Fibroblast of lung (primary cell): ENCODE measurements at regions not wholly inside any gene's neighbourhood (a gene's known extent, or its start where the extent isn't known, plus 50 kb on each side); places are given as distances from the start of the nearest gene placed in this dataset.

Experiments used
- DNase-seq, 2 donors: peaks; one replicate each; pipeline versions ENCODE4 v3.0.0 to v3.0.0-alpha.2; 2010; ENCODE audit warnings: low read depth in 2 of 2
- H2AFZ ChIP-seq: 2 replicates; pipeline ENCODE4 v1.5.1; 2012; ENCODE audit warnings: low read length, control low read depth, inconsistent platforms
- H3K27ac ChIP-seq: 2 replicates; pipeline ENCODE4 v1.5.1; 2011; ENCODE audit warnings: low read length, control low read depth; ENCODE audit not compliant: insufficient read depth
- H3K27me3 ChIP-seq: 2 replicates; pipeline ENCODE4 v1.5.1; 2011; ENCODE audit warnings: mild to moderate bottlenecking, low read length; ENCODE audit not compliant: control insufficient read depth, insufficient read depth
- H3K36me3 ChIP-seq: 2 replicates; pipeline ENCODE4 v1.5.1; 2011; ENCODE audit warnings: low read length; ENCODE audit not compliant: control insufficient read depth, insufficient read depth
- H3K4me1 ChIP-seq: 2 replicates; pipeline ENCODE4 v1.5.1; 2011; ENCODE audit warnings: low read length; ENCODE audit not compliant: control insufficient read depth, insufficient read depth; ENCODE audit errors: extremely low read depth
- H3K4me2 ChIP-seq: 2 replicates; pipeline ENCODE4 v1.5.1; 2011; ENCODE audit warnings: low read length, control low read depth; ENCODE audit not compliant: insufficient read depth; ENCODE audit errors: extremely low read depth
- H3K4me3 ChIP-seq, 4 experiments: fragments of 200-600 bp in 1 of 4; sonication (generic) in 1 of 4; replicated peaks in 1 of 4; 2 replicates each; pipeline ENCODE4 v1.5.1; 2011 to 2016; ENCODE audit warnings: low read length in 4 of 4, low read depth in 3 of 4, mild to moderate bottlenecking in 3 of 4, control low read depth in 2 of 4, inconsistent platforms in 1 of 4, mixed read lengths in 1 of 4; ENCODE audit not compliant: insufficient read depth in 1 of 4; ENCODE audit errors: control extremely low read depth in 1 of 4
- H3K79me2 ChIP-seq: 2 replicates; pipeline ENCODE4 v1.5.1; 2012; ENCODE audit warnings: mild to moderate bottlenecking, low read length, inconsistent platforms; ENCODE audit not compliant: control insufficient read depth, insufficient read depth
- H3K9ac ChIP-seq: 2 replicates; pipeline ENCODE4 v1.5.1; 2011; ENCODE audit warnings: mild to moderate bottlenecking, low read length, control low read depth; ENCODE audit not compliant: insufficient read depth
- H3K9me3 ChIP-seq: 2 replicates; pipeline ENCODE4 v1.5.1; 2012; ENCODE audit warnings: low read depth, low read length; ENCODE audit not compliant: control insufficient read depth, insufficient read depth
- H4K20me1 ChIP-seq: 2 replicates; pipeline ENCODE4 v1.5.1; 2011; ENCODE audit warnings: low read length; ENCODE audit not compliant: control insufficient read depth, insufficient read depth; ENCODE audit errors: extremely low read depth
- EZH2 ChIP-seq: IDR thresholded peaks from 2 replicates; pipeline ENCODE4 v1.5.1; 2012; ENCODE audit warnings: low read length, control low read depth, mild to moderate bottlenecking; ENCODE audit errors: missing control alignments
- TF ChIP-seq, protein P1 (sequence below), 2 donors: IDR thresholded peaks in 1 of 2; conservative IDR thresholded peaks in 1 of 2; 1 replicate in 1 of 2; 2 replicates in 1 of 2; pipeline ENCODE4 v1.5.1; 2011 to 2012; ENCODE audit warnings: low read length in 2 of 2, control low read depth in 1 of 2, inconsistent platforms in 1 of 2, low read depth in 1 of 2, mild to moderate bottlenecking in 1 of 2

DNA sequence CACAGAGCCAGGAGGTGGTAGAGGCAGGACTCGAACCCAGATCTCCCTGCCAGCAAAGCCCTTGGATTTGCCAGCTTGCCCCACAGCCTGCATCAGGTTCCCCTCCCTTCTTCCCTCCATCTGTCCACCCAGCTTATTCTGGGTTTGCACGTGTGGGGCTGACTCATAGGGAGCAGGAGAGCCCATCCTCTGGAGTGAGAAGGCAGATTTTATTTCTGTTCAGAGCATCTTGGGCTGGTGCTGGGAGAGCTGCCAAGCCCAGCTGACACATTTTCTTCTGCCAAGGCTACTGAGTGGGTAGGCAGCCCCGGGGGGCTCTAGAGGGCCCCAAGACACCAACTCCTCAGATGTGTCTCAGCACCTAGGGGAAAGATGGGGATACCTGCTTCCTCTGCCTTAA lies 106.3 kb upstream of the CRHR1 start:
- no peaks in the 10 kb centered on the region for H3K4me1 ChIP-seq
- no peaks in the 10 kb centered on the region for H3K27me3 ChIP-seq
- H4K20me1 ChIP-seq = peaks cover 1% of the 10 kb centered on the region
- no peak overlapping the region for H3K4me2 ChIP-seq
- peak in 1 of 2 donors; percentile 4 for DNase-seq
- TF ChIP-seq, protein P1, sequence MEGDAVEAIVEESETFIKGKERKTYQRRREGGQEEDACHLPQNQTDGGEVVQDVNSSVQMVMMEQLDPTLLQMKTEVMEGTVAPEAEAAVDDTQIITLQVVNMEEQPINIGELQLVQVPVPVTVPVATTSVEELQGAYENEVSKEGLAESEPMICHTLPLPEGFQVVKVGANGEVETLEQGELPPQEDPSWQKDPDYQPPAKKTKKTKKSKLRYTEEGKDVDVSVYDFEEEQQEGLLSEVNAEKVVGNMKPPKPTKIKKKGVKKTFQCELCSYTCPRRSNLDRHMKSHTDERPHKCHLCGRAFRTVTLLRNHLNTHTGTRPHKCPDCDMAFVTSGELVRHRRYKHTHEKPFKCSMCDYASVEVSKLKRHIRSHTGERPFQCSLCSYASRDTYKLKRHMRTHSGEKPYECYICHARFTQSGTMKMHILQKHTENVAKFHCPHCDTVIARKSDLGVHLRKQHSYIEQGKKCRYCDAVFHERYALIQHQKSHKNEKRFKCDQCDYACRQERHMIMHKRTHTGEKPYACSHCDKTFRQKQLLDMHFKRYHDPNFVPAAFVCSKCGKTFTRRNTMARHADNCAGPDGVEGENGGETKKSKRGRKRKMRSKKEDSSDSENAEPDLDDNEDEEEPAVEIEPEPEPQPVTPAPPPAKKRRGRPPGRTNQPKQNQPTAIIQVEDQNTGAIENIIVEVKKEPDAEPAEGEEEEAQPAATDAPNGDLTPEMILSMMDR (conservative IDR thresholded peaks at IDR 0.05 in 1 of 2, IDR thresholded peaks at IDR 0.05 in 1 of 2; ENCODE audit: low read depth in 1 of 2, low read length in 2 of 2) = no peak
- TF ChIP-seq EZH2 = no peak
- no peaks in the 10 kb centered on the region for H3K9me3 ChIP-seq
- H3K27ac ChIP-seq = no peak overlapping the region
- no peak overlapping the region for H3K9ac ChIP-seq
- H3K36me3 ChIP-seq = no peaks in the 10 kb centered on the region
- no peak overlapping the region for H3K4me3 ChIP-seq
- H3K79me2 ChIP-seq = no peaks in the 10 kb centered on the region
- no peak overlapping the region for H2AFZ ChIP-seq

DNA sequence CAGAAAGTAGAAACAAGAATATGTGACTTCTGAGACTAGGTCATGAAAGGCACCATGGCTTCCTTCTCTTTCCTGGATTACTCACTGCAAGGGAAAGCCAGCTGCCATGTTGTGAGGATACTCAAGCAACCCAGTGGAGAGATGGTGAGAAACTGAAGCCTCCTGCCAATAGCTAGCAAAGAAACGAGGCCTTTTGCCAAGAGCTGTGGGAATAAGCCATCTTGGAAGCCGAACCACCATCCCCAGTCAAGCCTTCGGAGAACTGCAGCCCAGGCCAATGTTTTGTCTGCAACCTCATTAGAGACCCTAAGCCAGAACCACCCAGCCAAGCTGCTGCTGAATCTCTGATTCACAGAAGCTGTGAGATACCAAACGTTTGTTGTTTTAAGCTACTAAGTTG lies 104.7 kb upstream of the CRHR1 start:
- TF ChIP-seq EZH2 = no peak
- TF ChIP-seq, protein P1 (conservative IDR thresholded peaks at IDR 0.05 in 1 of 2, IDR thresholded peaks at IDR 0.05 in 1 of 2; ENCODE audit: low read depth in 1 of 2, low read length in 2 of 2) = no peak
- Histone ChIP-seq H3K4me3 (no peak overlapping the region), H3K9ac (no peak overlapping the region), H3K4me2 (no peak overlapping the region), H3K36me3 (no peaks in the 10 kb centered on the region), H3K27ac (no peak overlapping the region), H3K27me3 (no peaks in the 10 kb centered on the region), H3K9me3 (no peaks in the 10 kb centered on the region), H3K79me2 (no peaks in the 10 kb centered on the region), H2AFZ (no peak overlapping the region), H3K4me1 (no peaks in the 10 kb centered on the region), H4K20me1 (peaks cover 1% of the 10 kb centered on the region)
- no peak for DNase-seq

DNA sequence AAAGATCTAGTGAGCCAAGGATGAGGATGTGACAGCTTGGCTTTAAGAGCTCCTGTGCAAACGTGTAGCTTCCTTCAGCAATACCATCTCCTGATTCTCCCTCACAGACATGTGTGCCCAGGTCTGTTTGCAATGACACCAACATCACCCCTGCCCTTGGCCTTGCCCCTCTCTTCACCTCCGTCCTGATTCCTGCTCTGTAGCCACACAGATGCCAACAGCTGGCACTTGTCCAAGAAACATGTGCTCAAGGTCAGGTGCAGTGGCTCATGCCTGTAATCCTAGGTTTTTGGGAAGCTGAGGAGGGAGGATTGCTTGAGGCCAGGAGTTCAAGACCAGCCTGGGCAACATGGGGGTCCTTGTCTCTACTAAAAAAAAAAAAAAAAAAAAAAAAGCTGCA lies 103.8 kb upstream of the CRHR1 start:
- Histone ChIP-seq H3K36me3 (no peaks in the 10 kb centered on the region), H3K9ac (no peak overlapping the region), H3K27me3 (no peaks in the 10 kb centered on the region), H3K4me2 (no peak overlapping the region), H3K4me3 (no peak overlapping the region), H3K79me2 (no peaks in the 10 kb centered on the region), H3K27ac (no peak overlapping the region), H3K4me1 (no peaks in the 10 kb centered on the region), H4K20me1 (peaks cover 1% of the 10 kb centered on the region), H3K9me3 (no peaks in the 10 kb centered on the region), H2AFZ (no peak overlapping the region)
- TF ChIP-seq, protein P1 (conservative IDR thresholded peaks at IDR 0.05 in 1 of 2, IDR thresholded peaks at IDR 0.05 in 1 of 2; ENCODE audit: low read depth in 1 of 2, low read length in 2 of 2) = no peak
- TF ChIP-seq EZH2 = no peak
- DNase-seq = no peak
